ENCODE measurements at regions not wholly inside any gene's neighbourhood (a gene's known extent, or its start where the extent isn't known, plus 50 kb on each side); places are given as distances from the start of the nearest gene placed in this dataset.

DNA sequence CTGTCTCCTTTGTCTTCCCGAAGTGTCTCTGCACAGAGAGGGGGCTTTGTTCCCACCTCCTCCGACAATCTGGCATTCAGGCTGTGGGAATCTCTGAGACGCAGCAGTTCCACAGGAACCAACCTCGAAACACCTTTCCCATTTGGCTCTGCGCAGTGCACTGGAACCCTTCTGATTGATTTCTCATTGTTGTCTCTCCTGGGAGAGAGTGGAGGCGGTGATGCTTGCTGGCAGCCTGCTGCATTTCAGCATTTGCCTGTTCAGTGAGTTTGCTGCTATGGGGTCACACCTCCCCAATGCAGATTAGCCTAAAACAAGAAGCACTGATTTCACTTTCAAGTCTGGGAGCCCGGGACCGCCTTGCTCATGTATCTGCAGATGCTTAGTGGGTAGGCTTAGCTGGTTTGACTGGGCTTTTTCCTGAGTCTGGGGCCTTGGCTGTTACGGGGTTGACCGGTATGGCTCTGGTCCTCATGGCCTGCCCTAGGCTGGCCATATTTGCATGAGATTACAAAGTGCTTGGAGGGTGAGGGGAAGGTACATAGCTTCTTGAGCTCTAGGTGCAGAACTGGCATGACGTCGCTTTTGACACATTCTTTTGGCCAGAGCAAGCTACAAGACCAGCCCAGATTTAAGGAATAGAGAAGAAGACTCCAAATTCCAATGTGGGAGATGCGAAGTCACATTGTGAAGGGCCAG lies 695.3 kb downstream of the PTPRU start:
- TF ChIP-seq CTCF (IDR thresholded peaks at IDR 0.05 in 8 of 11, conservative IDR thresholded peaks at IDR 0.05 in 3 of 11) (no peak), POLR2AphosphoS5 (IDR thresholded peaks at IDR 0.05) (no peak), POLR2A (IDR thresholded peaks at IDR 0.05) (no peak)

Data from spleen (tissue), 7 donors.